ENCODE measurements at regions not wholly inside any gene's neighbourhood (a gene's known extent, or its start where the extent isn't known, plus 50 kb on each side); places are given as distances from the start of the nearest gene placed in this dataset.

- no peak for TF ChIP-seq FOXP4 (CRISPR knock-in tag; IDR thresholded peaks at IDR 0.05)
Observed at GRCh38 chr3:161641287-161641686, 144.7 kb downstream of the OTOL1 start (continued).

DNA sequence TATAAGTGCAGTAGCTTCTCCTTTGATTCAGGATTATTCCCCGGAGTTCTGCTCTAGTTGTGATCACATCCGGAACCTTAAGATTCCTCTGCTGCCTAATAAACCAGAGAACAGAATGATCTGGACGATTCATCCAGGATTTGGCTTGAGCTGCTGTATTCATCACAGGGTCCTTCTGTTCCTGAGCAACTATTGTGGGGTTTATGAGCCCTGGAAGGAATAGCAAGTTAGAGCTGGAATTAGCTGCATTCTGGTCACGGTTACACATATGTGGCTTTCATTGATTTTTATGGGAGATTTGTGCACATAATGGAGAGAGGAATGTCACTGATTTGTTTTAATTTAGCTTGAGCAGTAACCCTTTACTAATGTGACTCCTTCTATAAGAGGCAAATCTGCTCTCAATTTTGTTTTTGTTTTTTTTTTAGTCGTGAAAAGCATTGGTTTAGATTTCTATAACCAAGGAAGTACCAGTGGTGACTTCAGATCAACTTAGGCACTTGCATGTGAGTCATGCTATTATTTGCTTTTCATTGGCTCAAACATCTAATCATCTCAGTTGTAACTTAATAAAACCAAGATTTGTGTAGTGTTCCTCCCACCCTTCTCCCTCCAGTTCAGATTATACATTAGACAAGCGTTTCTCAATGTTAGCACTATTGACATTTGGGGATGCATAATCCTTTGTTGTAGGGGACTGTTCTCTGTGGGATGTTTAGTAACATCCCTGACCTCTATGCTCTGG, 148.5 kb downstream of the OTOL1 start:
- TF ChIP-seq ATF1 (CRISPR knock-in tag; IDR thresholded peaks at IDR 0.05) (no peak), ELF4 (CRISPR knock-in tag; IDR thresholded peaks at IDR 0.05; ENCODE audit: low read depth) (no peak), ESRRA (CRISPR knock-in tag; IDR thresholded peaks at IDR 0.05; ENCODE audit: borderline replicate concordance) (no peak), ZNF396 (CRISPR knock-in tag; IDR thresholded peaks at IDR 0.05; ENCODE audit: borderline replicate concordance) (no peak), MYBL2 (CRISPR knock-in tag; IDR thresholded peaks at IDR 0.05) (no peak), TEAD1 (CRISPR knock-in tag; IDR thresholded peaks at IDR 0.05) (no peak), JUN (CRISPR knock-in tag; IDR thresholded peaks at IDR 0.05) (no peak)
- TF ChIP-seq, protein P1, sequence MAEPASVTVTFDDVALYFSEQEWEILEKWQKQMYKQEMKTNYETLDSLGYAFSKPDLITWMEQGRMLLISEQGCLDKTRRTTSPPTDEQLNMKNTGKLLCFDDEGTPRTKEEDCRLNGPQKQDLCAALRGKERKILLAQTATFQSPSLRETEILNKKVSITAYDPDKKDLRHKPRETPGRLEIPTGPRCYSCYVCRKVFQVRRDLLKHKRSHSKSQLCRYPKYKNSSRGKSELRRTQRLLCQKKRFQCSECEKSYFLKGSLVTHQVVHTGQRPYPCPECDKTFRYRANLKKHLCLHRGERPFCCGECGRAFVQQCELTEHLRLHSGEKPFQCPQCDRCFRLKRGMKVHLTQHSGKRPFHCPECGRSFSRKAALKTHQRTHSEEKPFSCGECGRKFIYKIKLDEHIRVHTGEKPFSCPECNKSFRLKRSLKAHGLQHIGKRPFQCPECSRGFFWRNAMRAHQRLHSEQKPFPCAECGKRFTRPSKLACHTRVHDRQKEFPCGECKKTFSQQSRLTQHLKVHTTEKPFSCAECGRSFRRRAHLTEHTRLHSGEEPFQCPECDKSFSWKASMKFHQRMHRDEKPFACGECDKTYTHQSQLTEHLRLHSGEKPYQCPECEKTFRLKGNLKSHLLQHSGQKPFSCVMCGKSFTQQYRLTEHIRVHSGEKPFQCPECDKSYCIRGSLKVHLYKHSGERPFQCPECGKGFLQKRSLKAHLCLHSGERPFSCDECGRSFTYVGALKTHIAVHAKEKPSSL (CRISPR knock-in tag; conservative IDR thresholded peaks at IDR 0.05), result no peak
- DNase-seq (ENCODE audit: low spot score), result no peak
- no peaks in the 10 kb centered on the region; the same call in 1 of the 2 replicates for H3K27me3 Mint-ChIP-seq (ENCODE audit: low read depth)
- H3K9me3 Mint-ChIP-seq, result peaks cover 13% of the 10 kb centered on the region
- H3K36me3 Mint-ChIP-seq, result no peaks in the 10 kb centered on the region
- peaks cover 27% of the 10 kb centered on the region for H3K4me1 Mint-ChIP-seq
- no peak overlapping the region for H3K4me3 Mint-ChIP-seq
- ChIA-PET POLR2A (no interaction called here), CTCF (no interaction called here)
- no peak for ATAC-seq
- H3K27ac Mint-ChIP-seq, result no peak overlapping the region

DNA sequence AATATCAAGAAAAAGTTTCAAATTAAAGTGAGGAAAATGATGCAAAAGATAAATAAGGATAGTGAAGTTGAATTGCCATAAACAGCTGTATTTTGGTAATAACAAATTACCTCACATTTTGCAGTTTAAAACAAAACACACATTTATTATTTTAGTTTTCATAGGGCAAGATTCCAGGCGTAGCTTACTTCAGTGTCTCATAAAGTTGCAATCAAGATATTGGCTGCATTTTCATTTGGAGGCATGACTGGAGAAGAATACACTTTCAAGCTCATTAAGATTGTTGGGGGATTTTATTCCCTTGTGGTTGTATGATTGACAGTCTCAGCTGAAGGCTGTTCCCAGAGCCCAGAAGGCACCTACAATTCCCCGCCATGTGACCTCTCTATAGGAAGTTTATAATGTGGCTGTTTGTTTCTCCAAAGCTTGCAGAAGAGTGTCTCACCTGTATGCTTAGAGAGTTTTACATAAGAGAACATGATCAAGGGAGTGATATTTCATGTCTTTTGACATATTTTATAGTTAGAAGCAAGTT, 151.4 kb downstream of the OTOL1 start:
- peaks cover 19% of the 10 kb centered on the region for H3K9me3 Mint-ChIP-seq
- CTCF ChIA-PET, result no interaction called here
- H3K27me3 Mint-ChIP-seq (ENCODE audit: low read depth), result no peaks in the 10 kb centered on the region; the same call in 1 of the 2 replicates
- no peak for DNase-seq (ENCODE audit: low spot score)
- H3K4me1 Mint-ChIP-seq, result peaks cover 11% of the 10 kb centered on the region
- ATAC-seq, result no peak
- no peak for TF ChIP-seq USF2 (CRISPR knock-in tag; IDR thresholded peaks at IDR 0.05)
- TF ChIP-seq FOXP1 (CRISPR knock-in tag; IDR thresholded peaks at IDR 0.05; ENCODE audit: borderline replicate concordance), result no peak
- TF ChIP-seq IRF2 (CRISPR knock-in tag; IDR thresholded peaks at IDR 0.05; ENCODE audit: borderline replicate concordance, low read depth), result no peak
- TF ChIP-seq HMGA2 (CRISPR knock-in tag; IDR thresholded peaks at IDR 0.05), result no peak
- no peak for TF ChIP-seq ZNF219 (CRISPR knock-in tag; IDR thresholded peaks at IDR 0.05; ENCODE audit: borderline replicate concordance)
- TF ChIP-seq CDX4 (CRISPR knock-in tag; IDR thresholded peaks at IDR 0.05; ENCODE audit: borderline replicate concordance), result no peak
- no peak overlapping the region for H3K27ac Mint-ChIP-seq
- POLR2A ChIA-PET, result no interaction called here
- H3K36me3 Mint-ChIP-seq, result peaks cover 3% of the 10 kb centered on the region
- H3K4me3 Mint-ChIP-seq, result no peak overlapping the region

All from WTC11 (cell line).